Pancreas (tissue), 10 donors: ENCODE measurements at regions not wholly inside any gene's neighbourhood (a gene's known extent, or its start where the extent isn't known, plus 50 kb on each side); places are given as distances from the start of the nearest gene placed in this dataset.

Experiments
- ATAC-seq, 4 donors: fragments of 200-7000 bp; cut with Tn5 transposase; one replicate each; pipeline versions ENCODE4 v1.8.0 to v1.9.1; 2020; ENCODE audit warnings: mild to moderate bottlenecking in 4 of 4, moderate library complexity in 4 of 4
- DNase-seq, 6 donors: peaks; one replicate each; pipeline ENCODE4 v3.0.0-alpha.2; 2020
- FAIRE-seq: peaks from 2 replicates; lab custom pipeline; 2012; peaks lifted over from hg19 to GRCh38; lab: Jason Lieb, UNC
- H3K27ac ChIP-seq, 4 donors: fragments of 200-600 bp; sonication (generic); 1 replicate in 3 of 4; 2 replicates in 1 of 4; pipeline versions ENCODE4 v1.5.0 to v1.8.0; 2020
- H3K27me3 ChIP-seq, 4 donors: fragments of 200-600 bp; one replicate each; pipeline ENCODE4 v1.8.0; 2021
- H3K36me3 ChIP-seq, 3 donors: fragments of 200-600 bp; sonication (generic) in 1 of 3; one replicate each; pipeline versions ENCODE4 v1.5.0 to v1.8.0; 2020 to 2021
- H3K4me1 ChIP-seq, 3 donors: fragments of 200-600 bp; one replicate each; pipeline ENCODE4 v1.8.0; 2021
- H3K4me3 ChIP-seq, 4 donors: fragments of 200-600 bp; sonication (generic) in 2 of 4; one replicate each; pipeline versions ENCODE4 v1.5.0 to v1.8.0; 2020 to 2021
- H3K9me3 ChIP-seq, 4 donors: fragments of 200-600 bp; one replicate each; pipeline ENCODE4 v1.8.0; 2021
- CTCF ChIP-seq, 4 donors: fragments of 200-600 bp; sonication (generic) in 3 of 4; IDR thresholded peaks; one replicate each; pipeline versions ENCODE4 v1.5.0 to v1.8.0; 2021; ENCODE audit warnings: antibody characterized with exemption in 4 of 4
- WGBS, 2 donors: extraction: QIAGEN DNeasy Blood & Tissue Kit; methylation state at CpG; one replicate each; pipeline ENCODE4 v1.1.7; 2013; 5-methylcytosine and 5-hydroxymethylcytosine counted together
- intact Hi-C, 3 donors: fragments of 100-400 bp; cut with DNase I; formaldehyde crosslinking; loops; one replicate each; pipeline versions ENCODE4 v1.11.1 to v1.14.2; 2022
- donor health status: healthy with polysubstance abuse.
- donor health status: DM: no; HTN: no; CAD: no; lungs with moderate emphysema.
- donor health status: DM: no; HTN: no; CAD: no.
- donor health status: control.
- donor health status: control.
- donor health status: Bipolar disorder and iron deficiency.
- donor health status: DM: yes; HTN: yes; CAD: no.
- donor health status: DM: no; HTN: no; CAD: no.
- donor health status: DM: no; HTN: no; CAD: no.
- donor health status: DM: yes; HTN: yes; CAD: no.

- ATAC-seq (no peak), FAIRE-seq (no peak), DNase-seq (no peak)
- WGBS, 2 donors = 45 to 61% methylated on average over 2 of the region's 2 CpGs
- no peak for TF ChIP-seq CTCF (IDR thresholded peaks at IDR 0.05)
- H3K4me1 ChIP-seq = no peaks in the 10 kb centered on the region
- no peaks in the 10 kb centered on the region for H3K36me3 ChIP-seq
- H3K27me3 ChIP-seq = no peaks in the 10 kb centered on the region
- intact Hi-C loops = no loop called here
- H3K27ac ChIP-seq = no peak overlapping the region
- H3K9me3 ChIP-seq = no peaks in the 10 kb centered on the region
- H3K4me3 ChIP-seq = no peak overlapping the region
These were observed 225.8 kb upstream of the NCAM1 start for GRCh38 chr11:112735470-112735869.

- TF ChIP-seq CTCF (IDR thresholded peaks at IDR 0.05) = no peak
- ATAC-seq = no peak
- Histone ChIP-seq H3K4me3 (no peak overlapping the region), H3K36me3 (no peaks in the 10 kb centered on the region), H3K27ac (no peak overlapping the region), H3K27me3 (no peaks in the 10 kb centered on the region), H3K9me3 (no peaks in the 10 kb centered on the region), H3K4me1 (no peaks in the 10 kb centered on the region)
- DNase-seq = no peak
- 58 to 59% methylated on average over 2 of the region's 2 CpGs for WGBS, 2 donors
- FAIRE-seq = no peak
- intact Hi-C loops = no loop called here
These were observed 217.2 kb upstream of the NCAM1 start for GRCh38 chr11:112744041-112744440.

- FAIRE-seq = no peak
- Histone ChIP-seq H3K27ac (no peak overlapping the region), H3K9me3 (no peaks in the 10 kb centered on the region), H3K27me3 (no peaks in the 10 kb centered on the region), H3K4me1 (no peaks in the 10 kb centered on the region), H3K36me3 (no peaks in the 10 kb centered on the region), H3K4me3 (no peak overlapping the region)
- no peak for TF ChIP-seq CTCF (IDR thresholded peaks at IDR 0.05)
- DNase-seq = no peak
- no peak for ATAC-seq
- intact Hi-C loops = no loop called here
- WGBS, 2 donors = 33 to 46% methylated on average over 6 of the region's 6 CpGs
These were observed 215.2 kb upstream of the NCAM1 start for GRCh38 chr11:112745973-112746372.

- DNase-seq = no peak
- Histone ChIP-seq H3K36me3 (no peaks in the 10 kb centered on the region), H3K27ac (no peak overlapping the region), H3K4me3 (no peak overlapping the region), H3K9me3 (no peaks in the 10 kb centered on the region), H3K27me3 (no peaks in the 10 kb centered on the region), H3K4me1 (no peaks in the 10 kb centered on the region)
- no peak for ATAC-seq
- TF ChIP-seq CTCF (IDR thresholded peaks at IDR 0.05) = no peak
- intact Hi-C loops = no loop called here
- no peak for FAIRE-seq
- 50 to 67% methylated on average over 5 of the region's 5 CpGs for WGBS, 2 donors
These were observed 213.0 kb upstream of the NCAM1 start for GRCh38 chr11:112748252-112748651.

- intact Hi-C loops = no loop called here
- no peak for DNase-seq
- Histone ChIP-seq H3K9me3 (no peaks in the 10 kb centered on the region), H3K4me1 (no peaks in the 10 kb centered on the region), H3K4me3 (no peak overlapping the region), H3K27ac (no peak overlapping the region), H3K27me3 (no peaks in the 10 kb centered on the region), H3K36me3 (no peaks in the 10 kb centered on the region)
- TF ChIP-seq CTCF (IDR thresholded peaks at IDR 0.05) = no peak
- ATAC-seq = no peak
- no peak for FAIRE-seq
- WGBS, 2 donors = 42 to 45% methylated on average over 10 of the region's 10 CpGs
These were observed 212.3 kb upstream of the NCAM1 start for GRCh38 chr11:112748713-112749543.
